ENCODE measurements at regions not wholly inside any gene's neighbourhood (a gene's known extent, or its start where the extent isn't known, plus 50 kb on each side); places are given as distances from the start of the nearest gene placed in this dataset.
"Not testable (repeated sequence)": the region's sequence is repeated elsewhere in the genome, so short reads cannot be mapped to it uniquely, and the experiment has no call there.

DNA sequence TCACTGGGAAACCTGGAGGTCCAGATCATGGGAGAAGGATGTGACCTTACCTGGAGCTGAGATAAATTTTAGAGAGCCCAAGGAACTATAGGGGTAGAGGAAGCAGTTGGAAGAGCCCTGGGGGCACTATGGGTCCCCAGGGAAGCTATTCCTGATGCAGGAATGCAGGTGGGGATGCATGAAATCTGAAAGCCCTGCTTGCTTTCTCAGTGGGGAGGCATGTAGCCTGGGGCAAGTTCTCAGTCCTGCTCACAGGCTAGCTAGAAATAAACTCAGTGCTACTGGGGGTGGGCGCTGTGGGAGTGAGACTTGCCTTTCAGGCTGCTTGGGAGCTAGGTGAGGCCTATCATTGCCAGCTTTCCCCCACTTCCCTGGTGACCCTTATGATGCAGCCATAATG lies 499.7 kb downstream of the PTH2R start:
- Histone ChIP-seq H3K27me3 (ENCODE audit: control insufficient read depth in 2 of 2, insufficient read depth in 2 of 2, low read length in 2 of 2) (no peaks in the 10 kb centered on the region), H3K9me3 (ENCODE audit: control insufficient read depth in 2 of 2, low read length in 2 of 2) (no peaks in the 10 kb centered on the region), H3K4me3 (ENCODE audit: low read length in 2 of 2) (no peak overlapping the region), H3K36me3 (ENCODE audit: control insufficient read depth in 2 of 2, insufficient read depth in 2 of 2, low read length in 2 of 2) (no peaks in the 10 kb centered on the region), H3K9ac (ENCODE audit: low read depth in 1 of 2, low read length in 2 of 2) (no peak overlapping the region), H3K4me1 (ENCODE audit: control insufficient read depth in 2 of 2, insufficient read depth in 2 of 2, low read length in 2 of 2) (no peaks in the 10 kb centered on the region), H3K27ac (ENCODE audit: low read depth in 2 of 2, low read length in 2 of 2) (no peak overlapping the region)

- Histone ChIP-seq H3K9me3 (ENCODE audit: control insufficient read depth in 2 of 2, low read length in 2 of 2) (no peaks in the 10 kb centered on the region), H3K4me3 (ENCODE audit: low read length in 2 of 2) (no peak overlapping the region), H3K27me3 (ENCODE audit: control insufficient read depth in 2 of 2, insufficient read depth in 2 of 2, low read length in 2 of 2) (no peaks in the 10 kb centered on the region), H3K36me3 (ENCODE audit: control insufficient read depth in 2 of 2, insufficient read depth in 2 of 2, low read length in 2 of 2) (no peaks in the 10 kb centered on the region), H3K27ac (ENCODE audit: low read depth in 2 of 2, low read length in 2 of 2) (no peak overlapping the region), H3K9ac (ENCODE audit: low read depth in 1 of 2, low read length in 2 of 2) (no peak overlapping the region), H3K4me1 (ENCODE audit: control insufficient read depth in 2 of 2, insufficient read depth in 2 of 2, low read length in 2 of 2) (no peaks in the 10 kb centered on the region)
Observed at GRCh38 chr2:208915401-208915800, 508.4 kb upstream of the MAP2 start.

- Histone ChIP-seq H3K9me3 (ENCODE audit: control insufficient read depth in 2 of 2, low read length in 2 of 2) (no peaks in the 10 kb centered on the region), H3K36me3 (ENCODE audit: control insufficient read depth in 2 of 2, insufficient read depth in 2 of 2, low read length in 2 of 2) (no peaks in the 10 kb centered on the region), H3K4me3 (ENCODE audit: low read length in 2 of 2) (no peak overlapping the region), H3K27me3 (ENCODE audit: control insufficient read depth in 2 of 2, insufficient read depth in 2 of 2, low read length in 2 of 2) (no peaks in the 10 kb centered on the region), H3K9ac (ENCODE audit: low read depth in 1 of 2, low read length in 2 of 2) (no peak overlapping the region), H3K27ac (ENCODE audit: low read depth in 2 of 2, low read length in 2 of 2) (no peak overlapping the region), H3K4me1 (ENCODE audit: control insufficient read depth in 2 of 2, insufficient read depth in 2 of 2, low read length in 2 of 2) (no peaks in the 10 kb centered on the region)
Observed at GRCh38 chr2:208916881-208917280, 507.0 kb upstream of the MAP2 start.

- H3K36me3 ChIP-seq (ENCODE audit: control insufficient read depth in 2 of 2, insufficient read depth in 2 of 2, low read length in 2 of 2); H3K4me3 ChIP-seq (ENCODE audit: low read length in 2 of 2); H3K9ac ChIP-seq (ENCODE audit: low read depth in 1 of 2, low read length in 2 of 2); H3K4me1 ChIP-seq (ENCODE audit: control insufficient read depth in 2 of 2, insufficient read depth in 2 of 2, low read length in 2 of 2); H3K9me3 ChIP-seq (ENCODE audit: control insufficient read depth in 2 of 2, low read length in 2 of 2); H3K27me3 ChIP-seq (ENCODE audit: control insufficient read depth in 2 of 2, insufficient read depth in 2 of 2, low read length in 2 of 2); H3K27ac ChIP-seq (ENCODE audit: low read depth in 2 of 2, low read length in 2 of 2): not testable (repeated sequence)
Observed at GRCh38 chr2:208921358-208921757, 502.5 kb upstream of the MAP2 start.

DNA sequence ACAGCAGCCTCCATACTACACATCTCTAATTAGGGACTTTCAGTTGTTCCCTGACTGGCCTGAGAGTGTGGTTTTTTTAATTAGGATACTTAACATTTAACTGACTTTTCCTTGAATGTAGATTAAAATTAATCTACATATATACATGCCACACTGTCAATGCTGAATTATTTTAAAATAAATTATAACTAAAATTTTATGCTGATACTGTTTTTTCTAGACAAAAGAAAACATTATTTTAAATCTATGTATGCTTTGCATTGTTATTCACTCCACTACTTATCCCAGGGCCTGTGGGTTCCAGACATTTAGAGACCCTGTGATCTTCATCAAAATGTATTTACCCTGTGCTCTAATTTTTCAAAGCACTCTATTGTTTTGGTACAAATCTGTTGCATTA lies 496.0 kb upstream of the MAP2 start:
- H3K4me1 ChIP-seq (ENCODE audit: control insufficient read depth in 2 of 2, insufficient read depth in 2 of 2, low read length in 2 of 2): no peaks in the 10 kb centered on the region
- H3K36me3 ChIP-seq (ENCODE audit: control insufficient read depth in 2 of 2, insufficient read depth in 2 of 2, low read length in 2 of 2): no peaks in the 10 kb centered on the region
- no peaks in the 10 kb centered on the region for H3K9me3 ChIP-seq (ENCODE audit: control insufficient read depth in 2 of 2, low read length in 2 of 2)
- H3K9ac ChIP-seq (ENCODE audit: low read depth in 1 of 2, low read length in 2 of 2): no peak overlapping the region
- no peak overlapping the region for H3K27ac ChIP-seq (ENCODE audit: low read depth in 2 of 2, low read length in 2 of 2)
- H3K4me3 ChIP-seq (ENCODE audit: low read length in 2 of 2): no peak overlapping the region
- no peaks in the 10 kb centered on the region for H3K27me3 ChIP-seq (ENCODE audit: control insufficient read depth in 2 of 2, insufficient read depth in 2 of 2, low read length in 2 of 2)

DNA sequence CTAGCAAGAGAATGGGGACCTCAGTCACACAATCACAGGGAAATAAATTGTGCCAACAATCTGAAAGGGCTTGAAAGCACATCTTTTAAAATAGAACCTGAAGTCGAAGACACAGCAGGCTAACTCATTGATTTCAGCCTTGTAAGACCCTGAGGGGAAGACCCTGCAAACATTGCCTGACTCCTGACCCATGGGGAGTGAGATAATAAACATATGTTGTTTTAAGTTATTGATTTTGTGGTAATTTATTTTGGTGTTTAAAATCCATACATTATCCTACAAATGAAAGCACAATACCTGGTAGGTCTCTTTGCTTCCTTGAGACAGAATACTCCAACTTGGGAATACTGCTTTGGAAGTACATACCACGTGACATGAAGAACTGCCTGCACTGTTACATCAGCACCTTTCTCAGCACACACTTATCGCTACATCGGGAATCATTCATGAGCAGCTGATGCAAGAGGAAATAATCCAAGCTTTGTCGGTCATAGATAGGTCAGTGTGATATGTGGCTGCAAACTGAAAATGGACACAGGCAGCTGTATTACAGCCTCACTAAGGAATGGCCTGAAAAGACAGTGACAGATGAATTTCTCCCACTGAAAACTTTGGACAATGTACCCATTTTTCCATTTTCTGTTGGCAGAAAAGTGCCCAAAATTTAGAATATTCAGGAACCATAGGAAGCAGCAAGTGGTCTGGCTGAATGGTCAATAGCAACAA lies 494.5 kb upstream of the MAP2 start:
- no peak overlapping the region for H3K9ac ChIP-seq (ENCODE audit: low read depth in 1 of 2, low read length in 2 of 2)
- no peaks in the 10 kb centered on the region for H3K9me3 ChIP-seq (ENCODE audit: control insufficient read depth in 2 of 2, low read length in 2 of 2)
- H3K27me3 ChIP-seq (ENCODE audit: control insufficient read depth in 2 of 2, insufficient read depth in 2 of 2, low read length in 2 of 2): no peaks in the 10 kb centered on the region
- H3K36me3 ChIP-seq (ENCODE audit: control insufficient read depth in 2 of 2, insufficient read depth in 2 of 2, low read length in 2 of 2): no peaks in the 10 kb centered on the region
- no peaks in the 10 kb centered on the region for H3K4me1 ChIP-seq (ENCODE audit: control insufficient read depth in 2 of 2, insufficient read depth in 2 of 2, low read length in 2 of 2)
- H3K27ac ChIP-seq (ENCODE audit: low read depth in 2 of 2, low read length in 2 of 2): no peak overlapping the region
- H3K4me3 ChIP-seq (ENCODE audit: low read length in 2 of 2): no peak overlapping the region

GRCh38 chr2:208929894-208930427 lies 493.9 kb upstream of the MAP2 start:
- Histone ChIP-seq H3K9ac (ENCODE audit: low read depth in 1 of 2, low read length in 2 of 2) (no peak overlapping the region), H3K4me1 (ENCODE audit: control insufficient read depth in 2 of 2, insufficient read depth in 2 of 2, low read length in 2 of 2) (no peaks in the 10 kb centered on the region), H3K27ac (ENCODE audit: low read depth in 2 of 2, low read length in 2 of 2) (no peak overlapping the region), H3K9me3 (ENCODE audit: control insufficient read depth in 2 of 2, low read length in 2 of 2) (no peaks in the 10 kb centered on the region), H3K27me3 (ENCODE audit: control insufficient read depth in 2 of 2, insufficient read depth in 2 of 2, low read length in 2 of 2) (no peaks in the 10 kb centered on the region), H3K4me3 (ENCODE audit: low read length in 2 of 2) (no peak overlapping the region), H3K36me3 (ENCODE audit: control insufficient read depth in 2 of 2, insufficient read depth in 2 of 2, low read length in 2 of 2) (no peaks in the 10 kb centered on the region)

- H3K4me1 ChIP-seq (ENCODE audit: control insufficient read depth in 2 of 2, insufficient read depth in 2 of 2, low read length in 2 of 2): no peaks in the 10 kb centered on the region
- H3K27me3 ChIP-seq (ENCODE audit: control insufficient read depth in 2 of 2, insufficient read depth in 2 of 2, low read length in 2 of 2): no peaks in the 10 kb centered on the region
- no peak overlapping the region for H3K9ac ChIP-seq (ENCODE audit: low read depth in 1 of 2, low read length in 2 of 2)
- no peaks in the 10 kb centered on the region for H3K9me3 ChIP-seq (ENCODE audit: control insufficient read depth in 2 of 2, low read length in 2 of 2)
- no peak overlapping the region for H3K27ac ChIP-seq (ENCODE audit: low read depth in 2 of 2, low read length in 2 of 2)
- no peak overlapping the region for H3K4me3 ChIP-seq (ENCODE audit: low read length in 2 of 2)
- H3K36me3 ChIP-seq (ENCODE audit: control insufficient read depth in 2 of 2, insufficient read depth in 2 of 2, low read length in 2 of 2): no peaks in the 10 kb centered on the region
Observed at GRCh38 chr2:208935531-208935930, 488.3 kb upstream of the MAP2 start.

DNA sequence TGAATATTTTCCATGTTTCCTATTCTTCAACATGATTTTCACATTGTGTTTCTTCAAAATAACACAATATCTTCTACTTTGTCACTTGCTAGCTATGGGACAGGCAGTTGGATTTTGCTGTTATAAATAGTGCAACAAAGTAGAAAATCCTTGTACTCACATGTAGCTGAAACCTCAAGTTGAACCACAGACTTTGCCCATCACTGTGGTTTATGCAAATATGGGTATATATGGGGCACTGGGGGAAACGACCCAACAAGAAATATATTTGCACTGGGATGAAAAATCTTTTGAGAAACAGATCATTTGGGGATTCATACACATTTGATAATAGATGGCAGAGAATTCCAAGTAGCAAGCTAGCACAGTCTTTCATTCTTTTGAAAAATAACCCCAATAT lies 486.3 kb upstream of the MAP2 start:
- Histone ChIP-seq H3K9ac (ENCODE audit: low read depth in 1 of 2, low read length in 2 of 2) (no peak overlapping the region), H3K27me3 (ENCODE audit: control insufficient read depth in 2 of 2, insufficient read depth in 2 of 2, low read length in 2 of 2) (no peaks in the 10 kb centered on the region), H3K27ac (ENCODE audit: low read depth in 2 of 2, low read length in 2 of 2) (no peak overlapping the region), H3K9me3 (ENCODE audit: control insufficient read depth in 2 of 2, low read length in 2 of 2) (no peaks in the 10 kb centered on the region), H3K4me3 (ENCODE audit: low read length in 2 of 2) (no peak overlapping the region), H3K36me3 (ENCODE audit: control insufficient read depth in 2 of 2, insufficient read depth in 2 of 2, low read length in 2 of 2) (no peaks in the 10 kb centered on the region), H3K4me1 (ENCODE audit: control insufficient read depth in 2 of 2, insufficient read depth in 2 of 2, low read length in 2 of 2) (no peaks in the 10 kb centered on the region)

GRCh38 chr2:208939852-208940251 lies 484.0 kb upstream of the MAP2 start:
- Histone ChIP-seq H3K9me3 (ENCODE audit: control insufficient read depth in 2 of 2, low read length in 2 of 2) (no peaks in the 10 kb centered on the region), H3K4me3 (ENCODE audit: low read length in 2 of 2) (no peak overlapping the region), H3K27me3 (ENCODE audit: control insufficient read depth in 2 of 2, insufficient read depth in 2 of 2, low read length in 2 of 2) (no peaks in the 10 kb centered on the region), H3K36me3 (ENCODE audit: control insufficient read depth in 2 of 2, insufficient read depth in 2 of 2, low read length in 2 of 2) (no peaks in the 10 kb centered on the region), H3K27ac (ENCODE audit: low read depth in 2 of 2, low read length in 2 of 2) (no peak overlapping the region), H3K9ac (ENCODE audit: low read depth in 1 of 2, low read length in 2 of 2) (no peak overlapping the region), H3K4me1 (ENCODE audit: control insufficient read depth in 2 of 2, insufficient read depth in 2 of 2, low read length in 2 of 2) (no peaks in the 10 kb centered on the region)

Measured in mucosa of rectum (tissue), 2 donors.